ENCODE measurements at regions not wholly inside any gene's neighbourhood (a gene's known extent, or its start where the extent isn't known, plus 50 kb on each side); places are given as distances from the start of the nearest gene placed in this dataset.

GRCh38 chr9:88820055-88820454 is 171.2 kb upstream of the S1PR3 start:
- TF ChIP-seq NR2F2 (IDR thresholded peaks at IDR 0.05) (no peak), CTCF (IDR thresholded peaks at IDR 0.05; ENCODE audit: low read depth, low read length, missing input control) (no peak), TAF1 (conservative IDR thresholded peaks at IDR 0.05) (no peak)

Data from liver (tissue), 3 donors.